HG03565 (cell line): ENCODE measurements at regions not wholly inside any gene's neighbourhood (a gene's known extent, or its start where the extent isn't known, plus 50 kb on each side); places are given as distances from the start of the nearest gene placed in this dataset.
A peak's percentile ranks its signal among the peaks of the same experiment; 100 is the strongest.

Source experiments
- ATAC-seq: cut with Tn5 transposase; IDR thresholded peaks from one replicate; pipeline ENCODE4 v1.9.1; 2021; ENCODE audit warnings: mild to moderate bottlenecking, moderate library complexity; ENCODE audit not compliant: unreplicated experiment

GRCh38 chr5:164545507-164545906 is 1040.1 kb downstream of the MAT2B start:
- no peak for ATAC-seq

- no peak for ATAC-seq
These were observed 1048.4 kb downstream of the MAT2B start for GRCh38 chr5:164553851-164554250.

GRCh38 chr5:164555809-164556208 is 1050.4 kb downstream of the MAT2B start:
- ATAC-seq = no peak

- ATAC-seq = no peak
These were observed 1054.8 kb downstream of the MAT2B start for GRCh38 chr5:164560216-164560615.

GRCh38 chr5:164561933-164562872 is 1056.8 kb downstream of the MAT2B start:
- ATAC-seq = no peak

- ATAC-seq = no peak
These were observed 1058.0 kb downstream of the MAT2B start for GRCh38 chr5:164563370-164563769.

- ATAC-seq = no peak
These were observed 1068.0 kb downstream of the MAT2B start for GRCh38 chr5:164573397-164573796.

- ATAC-seq = no peak
These were observed 1071.8 kb downstream of the MAT2B start for GRCh38 chr5:164577201-164577600.

- ATAC-seq = no peak
These were observed 1072.3 kb downstream of the MAT2B start for GRCh38 chr5:164577742-164578141.

- ATAC-seq = no peak
These were observed 1073.0 kb downstream of the MAT2B start for GRCh38 chr5:164578401-164578800.

- ATAC-seq = no peak
These were observed 1073.5 kb downstream of the MAT2B start for GRCh38 chr5:164578911-164579310.

GRCh38 chr5:164580155-164580554 is 1074.7 kb downstream of the MAT2B start:
- no peak for ATAC-seq

GRCh38 chr5:164581889-164582288 is 1076.5 kb downstream of the MAT2B start:
- ATAC-seq = no peak

GRCh38 chr5:164593982-164594381 is 1088.6 kb downstream of the MAT2B start:
- no peak for ATAC-seq

- ATAC-seq = peak; percentile 73
These were observed 1092.0 kb downstream of the MAT2B start for GRCh38 chr5:164597293-164597900.

- ATAC-seq = no peak
These were observed 1094.9 kb downstream of the MAT2B start for GRCh38 chr5:164600274-164600673.

GRCh38 chr5:164600929-164601535 is 1095.6 kb downstream of the MAT2B start:
- no peak for ATAC-seq

- no peak for ATAC-seq
These were observed 1103.1 kb downstream of the MAT2B start for GRCh38 chr5:164608507-164608906.

- no peak for ATAC-seq
These were observed 1105.0 kb downstream of the MAT2B start for GRCh38 chr5:164610374-164610773.

GRCh38 chr5:164614707-164615106 is 1109.3 kb downstream of the MAT2B start:
- no peak for ATAC-seq

GRCh38 chr5:164617290-164617689 is 1111.9 kb downstream of the MAT2B start:
- no peak for ATAC-seq

GRCh38 chr5:164627021-164627420 is 1121.6 kb downstream of the MAT2B start:
- no peak for ATAC-seq
